ENCODE measurements at regions not wholly inside any gene's neighbourhood (a gene's known extent, or its start where the extent isn't known, plus 50 kb on each side); places are given as distances from the start of the nearest gene placed in this dataset.

- Histone ChIP-seq H3K27me3 (replicated peaks; ENCODE audit: insufficient read depth, low read depth, low read length, poor library complexity) (no peaks in the 10 kb centered on the region), H3K36me3 (ENCODE audit: insufficient read depth, low read length, poor library complexity, severe bottlenecking) (no peaks in the 10 kb centered on the region), H3K27ac (ENCODE audit: low read depth, low read length, poor library complexity, severe bottlenecking) (no peak overlapping the region), H3K9me3 (ENCODE audit: low read depth, low read length, poor library complexity, severe bottlenecking) (no peaks in the 10 kb centered on the region), H3K4me1 (ENCODE audit: insufficient read depth, low read length, poor library complexity, severe bottlenecking) (no peaks in the 10 kb centered on the region), H3K4me3 (ENCODE audit: low read depth, low read length, poor library complexity, severe bottlenecking) (no peak overlapping the region)
- no peak for DNase-seq (ENCODE audit: low spot score)
- ChIA-PET CTCF (no interaction called here), POLR2A (ENCODE audit: low non-redundant PET) (no interaction called here)
- BruUV-seq (replicated peaks), result no TSS peak
- intact Hi-C loops (cut with micrococcal nuclease; ENCODE audit: unreplicated experiment), result no loop called here
- TF ChIP-seq, protein P1, sequence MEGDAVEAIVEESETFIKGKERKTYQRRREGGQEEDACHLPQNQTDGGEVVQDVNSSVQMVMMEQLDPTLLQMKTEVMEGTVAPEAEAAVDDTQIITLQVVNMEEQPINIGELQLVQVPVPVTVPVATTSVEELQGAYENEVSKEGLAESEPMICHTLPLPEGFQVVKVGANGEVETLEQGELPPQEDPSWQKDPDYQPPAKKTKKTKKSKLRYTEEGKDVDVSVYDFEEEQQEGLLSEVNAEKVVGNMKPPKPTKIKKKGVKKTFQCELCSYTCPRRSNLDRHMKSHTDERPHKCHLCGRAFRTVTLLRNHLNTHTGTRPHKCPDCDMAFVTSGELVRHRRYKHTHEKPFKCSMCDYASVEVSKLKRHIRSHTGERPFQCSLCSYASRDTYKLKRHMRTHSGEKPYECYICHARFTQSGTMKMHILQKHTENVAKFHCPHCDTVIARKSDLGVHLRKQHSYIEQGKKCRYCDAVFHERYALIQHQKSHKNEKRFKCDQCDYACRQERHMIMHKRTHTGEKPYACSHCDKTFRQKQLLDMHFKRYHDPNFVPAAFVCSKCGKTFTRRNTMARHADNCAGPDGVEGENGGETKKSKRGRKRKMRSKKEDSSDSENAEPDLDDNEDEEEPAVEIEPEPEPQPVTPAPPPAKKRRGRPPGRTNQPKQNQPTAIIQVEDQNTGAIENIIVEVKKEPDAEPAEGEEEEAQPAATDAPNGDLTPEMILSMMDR (conservative IDR thresholded peaks at IDR 0.05; ENCODE audit: low read depth, low read length), result no peak
- TF ChIP-seq EZH2 (IDR thresholded peaks at IDR 0.05; ENCODE audit: borderline replicate concordance, low read depth, low read length, poor library complexity, severe bottlenecking), result no peak
Measured at GRCh38 chr14:87306409-87307168, 686.4 kb downstream of the GALC start.

DNA sequence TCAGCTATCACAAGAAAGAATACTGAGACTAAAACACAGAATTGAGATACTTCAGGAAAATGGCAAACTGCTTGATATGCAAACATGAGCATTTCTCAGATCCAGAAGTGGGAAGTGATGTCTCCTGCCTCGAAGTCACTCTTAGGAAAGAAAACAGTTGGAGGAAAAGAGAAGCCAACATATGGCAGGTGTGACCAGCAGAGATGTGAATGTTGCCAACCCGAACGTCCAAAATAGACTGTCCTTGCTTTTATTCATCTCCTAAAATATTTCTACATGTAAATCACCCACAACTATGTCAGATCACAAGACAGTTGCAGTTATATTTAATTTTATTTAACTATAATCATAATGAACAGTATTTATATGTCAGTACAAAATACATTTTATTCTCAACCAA lies 687.6 kb downstream of the GALC start:
- H3K9me3 ChIP-seq (ENCODE audit: low read depth, low read length, poor library complexity, severe bottlenecking), result no peaks in the 10 kb centered on the region
- CTCF ChIA-PET, result no interaction called here

DNA sequence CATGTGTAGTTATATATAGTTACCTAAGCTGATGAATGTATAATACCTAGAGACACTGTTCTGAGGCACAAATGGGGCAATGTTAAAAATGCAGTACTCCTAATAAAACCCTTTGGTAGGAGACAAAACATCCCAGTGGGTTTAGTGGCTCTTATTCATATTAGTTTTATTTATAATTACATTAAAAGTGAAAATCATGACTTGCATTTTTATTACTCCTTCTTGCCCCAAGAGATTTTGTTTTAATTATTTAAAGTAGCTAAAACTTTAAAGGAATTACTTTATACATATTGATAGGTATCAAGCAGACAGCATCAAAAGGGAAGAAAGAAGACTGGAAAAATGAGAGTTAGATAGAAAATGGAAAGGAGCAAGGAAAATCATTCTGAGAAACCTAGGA lies 688.6 kb downstream of the GALC start:
- Histone ChIP-seq H3K27ac (ENCODE audit: low read depth, low read length, poor library complexity, severe bottlenecking) (no peak overlapping the region), H3K9me3 (ENCODE audit: low read depth, low read length, poor library complexity, severe bottlenecking) (no peaks in the 10 kb centered on the region), H3K4me1 (ENCODE audit: insufficient read depth, low read length, poor library complexity, severe bottlenecking) (no peaks in the 10 kb centered on the region), H3K36me3 (ENCODE audit: insufficient read depth, low read length, poor library complexity, severe bottlenecking) (no peaks in the 10 kb centered on the region), H3K4me3 (ENCODE audit: low read depth, low read length, poor library complexity, severe bottlenecking) (no peak overlapping the region), H3K27me3 (replicated peaks; ENCODE audit: insufficient read depth, low read depth, low read length, poor library complexity) (no peaks in the 10 kb centered on the region)
- intact Hi-C loops (cut with micrococcal nuclease; ENCODE audit: unreplicated experiment), result no loop called here
- TF ChIP-seq, protein P1 (conservative IDR thresholded peaks at IDR 0.05; ENCODE audit: low read depth, low read length), result no peak
- TF ChIP-seq EZH2 (IDR thresholded peaks at IDR 0.05; ENCODE audit: borderline replicate concordance, low read depth, low read length, poor library complexity, severe bottlenecking), result no peak
- DNase-seq (ENCODE audit: low spot score), result no peak
- ChIA-PET POLR2A (ENCODE audit: low non-redundant PET) (no interaction called here), CTCF (no interaction called here)
- no TSS peak for BruUV-seq (replicated peaks)

More for the DNA sequence above, 687.6 kb downstream of the GALC start:
- Histone ChIP-seq H3K27ac (ENCODE audit: low read depth, low read length, poor library complexity, severe bottlenecking) (no peak overlapping the region), H3K4me1 (ENCODE audit: insufficient read depth, low read length, poor library complexity, severe bottlenecking) (no peaks in the 10 kb centered on the region), H3K27me3 (replicated peaks; ENCODE audit: insufficient read depth, low read depth, low read length, poor library complexity) (no peaks in the 10 kb centered on the region), H3K4me3 (ENCODE audit: low read depth, low read length, poor library complexity, severe bottlenecking) (no peak overlapping the region), H3K36me3 (ENCODE audit: insufficient read depth, low read length, poor library complexity, severe bottlenecking) (no peaks in the 10 kb centered on the region)
- intact Hi-C loops (cut with micrococcal nuclease; ENCODE audit: unreplicated experiment), result no loop called here
- TF ChIP-seq EZH2 (IDR thresholded peaks at IDR 0.05; ENCODE audit: borderline replicate concordance, low read depth, low read length, poor library complexity, severe bottlenecking), result no peak
- TF ChIP-seq, protein P1 (conservative IDR thresholded peaks at IDR 0.05; ENCODE audit: low read depth, low read length), result no peak
- no TSS peak for BruUV-seq (replicated peaks)
- no peak for DNase-seq (ENCODE audit: low spot score)
- POLR2A ChIA-PET (ENCODE audit: low non-redundant PET), result no interaction called here
